HG03159 (cell line): ENCODE measurements at regions not wholly inside any gene's neighbourhood (a gene's known extent, or its start where the extent isn't known, plus 50 kb on each side); places are given as distances from the start of the nearest gene placed in this dataset.

Source experiments
- ATAC-seq: cut with Tn5 transposase; IDR thresholded peaks from one replicate; pipeline ENCODE4 v1.9.1; 2021; ENCODE audit warnings: mild to moderate bottlenecking, moderate library complexity; ENCODE audit not compliant: unreplicated experiment

DNA sequence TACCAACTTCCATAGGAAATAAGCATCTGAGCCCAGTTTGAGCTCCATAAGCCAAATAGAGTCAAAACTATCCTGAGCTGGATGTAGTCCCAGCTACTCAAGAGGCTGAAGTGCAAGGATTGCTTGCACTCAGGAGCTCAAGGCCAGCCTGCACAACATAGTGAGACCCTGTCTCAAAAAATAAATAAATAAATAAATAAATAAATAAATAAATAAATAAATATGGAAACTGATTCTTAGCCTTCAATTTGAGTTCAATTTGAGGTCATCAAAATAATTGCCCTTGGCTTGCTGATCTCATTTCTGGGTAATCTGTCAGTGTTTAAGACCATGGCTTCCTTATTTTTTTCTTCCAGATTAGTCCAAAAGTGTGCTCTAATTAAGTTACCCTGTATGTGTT is 184.9 kb upstream of the CDH20 start:
- ATAC-seq: no peak

DNA sequence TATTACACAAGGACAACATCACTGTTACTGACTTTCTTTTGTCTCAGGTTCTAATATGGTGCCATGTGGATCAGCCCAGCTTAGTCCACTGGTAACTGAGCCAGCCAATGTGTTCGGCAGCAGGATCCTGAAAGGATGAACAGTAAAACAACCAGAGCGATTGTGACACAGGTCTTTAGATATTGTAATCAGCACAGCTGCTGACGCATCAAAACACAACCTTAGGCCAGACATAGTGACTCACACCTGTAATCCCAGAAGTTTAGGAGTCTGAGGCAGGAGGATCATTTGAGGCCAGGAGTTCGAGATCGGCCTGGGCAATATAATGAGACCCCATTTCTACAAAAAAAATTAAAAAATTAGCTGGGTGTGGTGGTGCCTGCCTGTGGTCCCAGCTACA is 183.4 kb upstream of the CDH20 start:
- ATAC-seq: no peak

DNA sequence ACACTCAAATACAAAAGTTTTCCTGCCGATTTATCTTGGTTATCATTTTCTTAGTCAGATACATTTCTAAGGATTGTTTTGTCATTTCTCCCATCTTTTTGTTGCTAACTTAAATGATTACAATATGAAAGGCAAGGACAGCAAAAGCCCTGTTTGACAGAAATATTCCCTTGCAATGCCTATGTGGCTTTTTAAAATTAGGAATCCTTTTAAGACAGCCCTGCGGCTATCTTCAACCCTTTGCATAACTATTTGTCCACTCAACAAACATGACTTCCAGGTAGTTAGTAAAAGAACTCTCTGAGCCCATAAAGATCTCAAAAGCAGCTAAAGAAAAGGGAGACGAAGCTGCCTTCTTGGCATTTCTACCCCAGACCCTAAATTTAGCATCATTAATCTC is 179.7 kb upstream of the CDH20 start:
- ATAC-seq: no peak

- ATAC-seq: no peak
Observed at GRCh38 chr18:61154866-61155265, 178.4 kb upstream of the CDH20 start.

- ATAC-seq: no peak
Observed at GRCh38 chr18:61155586-61155985, 177.6 kb upstream of the CDH20 start.

- no peak for ATAC-seq
Observed at GRCh38 chr18:61157451-61157850, 175.8 kb upstream of the CDH20 start.

GRCh38 chr18:61159246-61159645 is 174.0 kb upstream of the CDH20 start:
- ATAC-seq: no peak

DNA sequence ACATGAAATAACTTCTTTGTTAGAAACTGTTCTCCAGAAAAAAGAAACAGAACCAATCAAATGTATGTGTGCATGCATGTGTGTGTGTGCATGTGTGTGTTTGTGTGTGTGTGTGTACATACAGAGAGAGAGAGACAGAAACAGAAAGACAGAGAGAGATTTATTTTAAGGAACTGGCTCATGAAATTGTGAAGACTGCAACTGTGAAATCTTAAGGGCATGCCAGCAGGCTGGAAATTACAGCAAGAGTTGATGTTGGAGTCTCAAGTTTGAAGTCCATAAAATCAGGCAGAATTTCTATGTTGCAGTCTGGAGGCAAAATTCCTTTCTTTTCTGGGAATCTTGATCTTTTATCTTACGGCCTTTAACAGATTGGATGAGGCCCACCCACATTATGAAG is 168.9 kb upstream of the CDH20 start:
- ATAC-seq: no peak

GRCh38 chr18:61167902-61168301 is 165.3 kb upstream of the CDH20 start:
- no peak for ATAC-seq

GRCh38 chr18:61169386-61169785 is 163.8 kb upstream of the CDH20 start:
- no peak for ATAC-seq

- ATAC-seq: no peak
Observed at GRCh38 chr18:61172624-61173023, 160.6 kb upstream of the CDH20 start.

DNA sequence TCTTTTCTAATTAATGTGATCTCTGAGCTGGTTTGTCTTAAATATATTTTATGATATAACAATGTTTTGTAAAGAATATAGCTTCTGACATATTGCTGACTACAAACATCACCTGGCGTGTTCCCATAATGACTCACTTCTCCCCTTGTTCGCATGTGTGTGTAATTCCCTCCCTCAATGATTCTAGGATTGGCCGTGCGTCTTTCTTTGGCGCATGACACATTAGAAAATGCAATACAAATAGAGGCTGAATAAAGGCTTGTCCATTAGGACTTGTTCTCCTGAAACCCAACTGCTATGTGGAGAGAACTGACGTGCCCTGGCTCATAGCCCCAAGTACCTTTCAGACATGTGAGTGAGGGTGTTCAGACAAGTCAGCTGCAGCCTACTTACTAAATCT is 159.7 kb upstream of the CDH20 start:
- no peak for ATAC-seq

DNA sequence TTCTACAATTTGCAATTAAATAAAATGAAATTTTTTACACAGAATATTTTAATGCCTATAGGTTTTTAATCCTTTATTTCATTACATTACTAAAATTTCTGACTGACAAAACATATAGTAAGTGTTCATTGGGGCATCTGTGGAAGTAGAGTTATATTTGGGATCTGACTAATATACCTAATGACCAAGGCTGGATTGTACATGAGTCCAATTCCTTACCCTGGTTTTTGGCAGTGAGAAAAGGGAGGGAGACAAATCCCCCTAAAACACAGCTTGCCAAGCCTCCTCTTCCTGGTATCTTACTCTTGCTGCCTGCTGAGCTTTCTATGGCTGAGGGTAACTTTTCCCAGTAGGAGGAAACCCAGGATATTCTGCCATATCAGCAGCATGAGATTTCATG is 149.4 kb upstream of the CDH20 start:
- no peak for ATAC-seq

GRCh38 chr18:61187971-61188370 is 145.3 kb upstream of the CDH20 start:
- no peak for ATAC-seq

DNA sequence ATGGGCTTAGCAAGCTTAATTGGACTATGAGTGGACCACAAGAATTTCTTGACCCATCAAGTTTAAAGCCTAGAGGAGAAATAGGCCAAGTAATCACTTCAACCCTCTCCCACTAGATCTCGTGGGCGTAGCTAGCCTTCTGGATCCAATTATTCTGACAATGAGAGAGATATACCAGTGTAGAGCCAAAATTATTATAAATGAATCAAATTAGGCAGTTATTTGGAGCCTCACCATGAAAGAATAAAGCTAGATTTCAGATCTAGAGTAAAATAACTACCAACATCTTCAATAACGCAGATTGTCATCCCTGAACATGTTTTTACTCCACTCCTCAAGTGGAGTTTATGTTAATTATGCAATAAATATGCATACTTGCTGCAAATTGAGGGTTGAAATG is 143.9 kb upstream of the CDH20 start:
- no peak for ATAC-seq

DNA sequence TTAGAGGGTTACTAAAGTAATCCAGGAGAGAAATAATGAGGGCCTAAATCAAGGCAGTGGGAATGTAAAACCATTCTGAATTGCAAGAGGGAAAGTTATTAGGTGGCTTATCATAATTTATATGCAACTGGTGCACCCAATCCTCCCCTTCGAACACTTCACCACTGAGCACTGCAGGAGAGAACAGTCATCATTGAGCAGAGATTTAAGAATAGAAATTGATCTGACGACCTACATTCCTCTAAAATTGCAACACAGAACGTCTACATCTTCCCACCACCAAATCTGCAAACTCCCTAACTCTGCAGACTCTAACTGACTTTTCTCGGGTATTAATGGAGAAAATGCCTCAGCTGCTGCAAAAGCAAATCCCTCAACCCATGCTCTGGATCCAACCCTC is 138.5 kb upstream of the CDH20 start:
- no peak for ATAC-seq

GRCh38 chr18:61196750-61197149 is 136.5 kb upstream of the CDH20 start:
- ATAC-seq: no peak

GRCh38 chr18:61198486-61198885 is 134.7 kb upstream of the CDH20 start:
- ATAC-seq: no peak

DNA sequence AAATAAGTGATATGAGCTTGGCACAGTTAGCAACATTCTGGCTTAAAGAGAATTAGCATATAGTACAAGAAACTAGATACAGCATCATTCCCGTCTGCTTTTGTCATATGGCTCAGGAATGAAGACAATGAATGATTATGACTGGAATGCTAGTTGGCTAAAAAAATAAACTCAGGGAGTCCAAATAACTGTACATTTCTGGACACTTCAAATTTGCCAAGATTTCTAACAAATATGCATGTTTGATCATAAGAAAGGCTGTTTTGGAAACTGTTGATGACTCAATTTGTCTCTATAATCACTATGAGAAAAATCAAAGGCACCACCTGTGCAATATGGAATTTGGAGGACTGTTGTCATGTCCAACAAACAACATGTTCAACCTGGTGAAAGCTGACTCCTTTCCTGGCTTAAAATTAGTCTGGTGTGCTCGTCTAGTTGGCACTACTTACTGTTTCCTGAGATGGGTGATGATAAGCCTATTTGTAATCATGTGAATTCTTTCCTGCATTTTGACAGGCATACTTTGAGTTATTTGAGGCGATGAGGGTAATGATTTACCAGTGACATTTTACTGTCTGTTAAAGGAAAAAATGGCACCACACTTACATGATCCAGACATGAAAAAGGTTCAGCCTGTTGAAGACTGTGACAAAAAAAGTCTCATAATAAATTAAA is 133.9 kb upstream of the CDH20 start:
- no peak for ATAC-seq

DNA sequence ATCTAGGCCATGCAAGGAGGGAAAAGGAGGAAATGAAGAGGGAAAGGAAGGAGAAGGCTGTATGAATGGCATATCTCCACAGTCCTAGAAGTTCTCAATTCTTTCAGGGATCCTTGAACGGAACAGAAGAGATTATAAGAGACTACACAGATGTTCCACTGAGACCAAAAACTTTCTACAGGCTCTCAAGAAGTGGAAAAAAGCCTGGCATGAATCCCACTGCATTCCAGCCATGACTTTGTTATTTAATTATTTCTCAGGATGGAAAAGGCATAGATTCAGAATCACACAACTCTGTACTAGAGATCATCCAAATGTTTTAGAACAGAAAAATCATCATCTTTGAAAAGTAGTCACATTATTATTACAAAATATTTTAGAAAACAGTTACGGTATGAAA is 131.7 kb upstream of the CDH20 start:
- no peak for ATAC-seq

GRCh38 chr18:61203151-61203550 is 130.1 kb upstream of the CDH20 start:
- no peak for ATAC-seq

DNA sequence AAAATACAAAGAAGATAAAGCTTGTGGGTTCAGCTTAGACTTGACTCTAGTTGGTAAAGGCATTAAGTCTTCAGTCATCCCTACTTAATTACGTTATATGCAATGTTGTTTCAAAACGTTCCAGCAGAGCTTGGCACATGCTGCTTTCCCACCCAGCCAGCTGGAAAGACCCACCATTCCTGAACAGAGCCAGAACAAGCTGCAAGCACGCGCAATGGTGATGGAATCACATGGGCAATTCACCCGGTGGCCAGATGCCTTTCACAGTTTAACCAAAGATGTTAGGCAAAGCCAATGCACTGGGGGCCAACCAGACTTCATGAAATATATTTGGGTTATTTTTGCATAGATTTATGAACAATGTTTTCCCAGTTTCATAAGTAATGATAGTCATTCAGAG is 123.4 kb upstream of the CDH20 start:
- no peak for ATAC-seq

GRCh38 chr18:61216051-61216450 is 117.2 kb upstream of the CDH20 start:
- ATAC-seq: no peak
